ENCODE measurements at regions not wholly inside any gene's neighbourhood (a gene's known extent, or its start where the extent isn't known, plus 50 kb on each side); places are given as distances from the start of the nearest gene placed in this dataset.

- TF ChIP-seq CTCF (conservative IDR thresholded peaks at IDR 0.05 in 1 of 2, IDR thresholded peaks at IDR 0.05 in 1 of 2; ENCODE audit: extremely low read depth in 1 of 2, insufficient read depth in 1 of 2, low read depth in 1 of 2, low read length in 2 of 2) (no peak), EZH2 (IDR thresholded peaks at IDR 0.05; ENCODE audit: borderline replicate concordance, low read length) (no peak)
Observed at GRCh38 chr4:57866468-57867171, 756.4 kb upstream of the IGFBP7 start.
